AG10803 (cell line): ENCODE measurements at regions not wholly inside any gene's neighbourhood (a gene's known extent, or its start where the extent isn't known, plus 50 kb on each side); places are given as distances from the start of the nearest gene placed in this dataset.

ENCODE experiments used
- DNase-seq: peaks from one replicate; pipeline ENCODE4 v3.0.0; 2010; ENCODE audit warnings: low read depth
- H3K4me3 ChIP-seq: 2 replicates; pipeline ENCODE4 v1.5.1; 2011; ENCODE audit warnings: mild to moderate bottlenecking, low read length, control low read depth
- CTCF ChIP-seq: conservative IDR thresholded peaks from 2 replicates; pipeline ENCODE4 v1.5.1; 2011; ENCODE audit warnings: mild to moderate bottlenecking, low read length, control low read depth, inconsistent platforms

- no peak overlapping the region for H3K4me3 ChIP-seq
- DNase-seq: no peak
- TF ChIP-seq CTCF: no peak
These were observed 253.9 kb downstream of the PPP1R3A start for GRCh38 chr7:113664867-113665266.

GRCh38 chr7:113659416-113659815 lies 259.4 kb downstream of the PPP1R3A start:
- no peak for TF ChIP-seq CTCF
- H3K4me3 ChIP-seq: no peak overlapping the region
- DNase-seq: no peak

GRCh38 chr7:113657603-113658002 lies 261.2 kb downstream of the PPP1R3A start:
- no peak for TF ChIP-seq CTCF
- H3K4me3 ChIP-seq: no peak overlapping the region
- DNase-seq: no peak

- no peak overlapping the region for H3K4me3 ChIP-seq
- DNase-seq: no peak
- TF ChIP-seq CTCF: no peak
These were observed 266.3 kb downstream of the PPP1R3A start for GRCh38 chr7:113652501-113652900.

- DNase-seq: no peak
- no peak overlapping the region for H3K4me3 ChIP-seq
- no peak for TF ChIP-seq CTCF
These were observed 269.3 kb downstream of the PPP1R3A start for GRCh38 chr7:113649556-113649955.

- H3K4me3 ChIP-seq: no peak overlapping the region
- DNase-seq: no peak
- TF ChIP-seq CTCF: no peak
These were observed 279.6 kb downstream of the PPP1R3A start for GRCh38 chr7:113639221-113639620.

- no peak overlapping the region for H3K4me3 ChIP-seq
- DNase-seq: no peak
- no peak for TF ChIP-seq CTCF
These were observed 281.9 kb downstream of the PPP1R3A start for GRCh38 chr7:113636727-113637421.
